ENCODE measurements at regions not wholly inside any gene's neighbourhood (a gene's known extent, or its start where the extent isn't known, plus 50 kb on each side); places are given as distances from the start of the nearest gene placed in this dataset.

- H3K9me3 ChIP-seq = no peaks in the 10 kb centered on the region
- TF ChIP-seq CTCF (IDR thresholded peaks at IDR 0.05) (no peak), POLR2A (IDR thresholded peaks at IDR 0.05) (no peak)
- intact Hi-C loops (cut with DNase I) = no loop called here
- H3K27me3 ChIP-seq = no peaks in the 10 kb centered on the region
- WGBS, 2 donors = 87 to 93% methylated on average over 5 of the region's 5 CpGs
- H3K36me3 ChIP-seq = no peaks in the 10 kb centered on the region
- no peak overlapping the region for H3K4me3 ChIP-seq (replicated peaks in 1 of 3)
- no peak overlapping the region for H3K27ac ChIP-seq
- DNase-seq = no peak
- H3K4me1 ChIP-seq = no peaks in the 10 kb centered on the region
Measured at GRCh38 chr2:14747447-14747846, 114.9 kb downstream of the LRATD1 start.

DNA sequence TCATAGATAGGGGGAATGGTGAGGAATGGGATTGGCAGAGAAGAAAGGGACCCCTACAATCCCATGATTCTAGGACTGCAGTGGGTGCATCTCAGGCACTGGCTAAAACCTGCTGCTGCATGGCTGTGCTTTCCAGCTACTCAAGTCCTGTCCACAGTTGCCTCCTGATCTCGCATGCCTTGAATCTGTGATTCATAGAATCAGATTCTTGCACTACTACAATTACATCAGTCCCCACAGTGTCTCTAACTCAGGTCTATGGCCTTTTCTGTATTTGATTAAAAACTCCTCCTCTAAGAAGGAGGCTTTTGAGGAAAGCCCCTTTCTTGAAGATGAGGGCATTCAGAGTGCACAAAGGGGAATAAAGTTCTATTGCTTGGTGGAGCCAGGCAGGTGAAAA lies 117.4 kb downstream of the LRATD1 start:
- WGBS, 2 donors = 83 to 86% methylated on average over 1 of the region's 1 CpG
- H3K9me3 ChIP-seq = no peaks in the 10 kb centered on the region
- no peak overlapping the region for H3K4me3 ChIP-seq (replicated peaks in 1 of 3)
- H3K27ac ChIP-seq = no peak overlapping the region
- DNase-seq = no peak
- TF ChIP-seq CTCF (IDR thresholded peaks at IDR 0.05) (no peak), POLR2A (IDR thresholded peaks at IDR 0.05) (no peak)
- intact Hi-C loops (cut with DNase I) = no loop called here
- no peaks in the 10 kb centered on the region for H3K27me3 ChIP-seq
- H3K36me3 ChIP-seq = no peaks in the 10 kb centered on the region
- H3K4me1 ChIP-seq = no peaks in the 10 kb centered on the region

GRCh38 chr2:14750433-14750832 lies 117.9 kb downstream of the LRATD1 start:
- H3K4me1 ChIP-seq = no peaks in the 10 kb centered on the region
- H3K27ac ChIP-seq = no peak overlapping the region
- no peaks in the 10 kb centered on the region for H3K36me3 ChIP-seq
- intact Hi-C loops (cut with DNase I) = no loop called here
- TF ChIP-seq CTCF (IDR thresholded peaks at IDR 0.05) (no peak), POLR2A (IDR thresholded peaks at IDR 0.05) (no peak)
- H3K27me3 ChIP-seq = no peaks in the 10 kb centered on the region
- 66 to 71% methylated on average over 5 of the region's 5 CpGs for WGBS, 2 donors
- H3K4me3 ChIP-seq (replicated peaks in 1 of 3) = no peak overlapping the region
- DNase-seq = no peak
- H3K9me3 ChIP-seq = no peaks in the 10 kb centered on the region

DNA sequence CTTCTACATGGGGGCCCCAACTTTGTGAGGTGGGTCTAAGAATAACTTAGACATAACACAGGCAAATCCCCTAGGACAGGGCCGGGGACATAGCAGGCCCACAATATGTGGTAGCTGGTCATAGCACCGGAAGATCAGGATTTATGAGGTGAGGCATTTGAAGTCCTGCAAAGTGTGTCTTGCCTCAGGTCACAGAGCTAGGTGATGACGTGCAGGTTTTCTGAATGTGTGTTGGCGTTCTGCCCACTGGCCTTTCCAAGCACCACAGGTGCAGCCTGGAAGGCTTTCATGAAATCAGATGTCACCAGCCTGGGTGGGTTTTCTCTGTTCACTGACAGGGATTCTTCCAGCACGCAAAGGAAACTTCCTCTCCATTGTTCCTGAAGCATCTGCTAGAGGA lies 119.1 kb downstream of the LRATD1 start:
- Histone ChIP-seq H3K4me1 (no peaks in the 10 kb centered on the region), H3K27ac (no peak overlapping the region), H3K4me3 (replicated peaks in 1 of 3) (no peak overlapping the region), H3K27me3 (no peaks in the 10 kb centered on the region), H3K9me3 (no peaks in the 10 kb centered on the region), H3K36me3 (no peaks in the 10 kb centered on the region)
- peak; percentile 3 to 5 for DNase-seq
- intact Hi-C loops (cut with DNase I) = no loop called here
- WGBS, 2 donors = 67 to 69% methylated on average over 5 of the region's 5 CpGs
- TF ChIP-seq POLR2A (IDR thresholded peaks at IDR 0.05) (no peak), CTCF (IDR thresholded peaks at IDR 0.05) (no peak)

GRCh38 chr2:14752295-14752694 lies 119.8 kb downstream of the LRATD1 start:
- intact Hi-C loops (cut with DNase I) = no loop called here
- Histone ChIP-seq H3K27ac (no peak overlapping the region), H3K4me3 (replicated peaks in 1 of 3) (no peak overlapping the region), H3K9me3 (no peaks in the 10 kb centered on the region), H3K36me3 (no peaks in the 10 kb centered on the region), H3K4me1 (no peaks in the 10 kb centered on the region), H3K27me3 (no peaks in the 10 kb centered on the region)
- TF ChIP-seq POLR2A (IDR thresholded peaks at IDR 0.05) = no peak
- TF ChIP-seq CTCF (IDR thresholded peaks at IDR 0.05) = no peak
- 80 to 83% methylated on average over 3 of the region's 3 CpGs for WGBS, 2 donors
- no peak for DNase-seq
